ENCODE measurements at regions not wholly inside any gene's neighbourhood (a gene's known extent, or its start where the extent isn't known, plus 50 kb on each side); places are given as distances from the start of the nearest gene placed in this dataset.
"Not testable (repeated sequence)": the region's sequence is repeated elsewhere in the genome, so short reads cannot be mapped to it uniquely, and the experiment has no call there.

GRCh38 chr18:47669815-47670214 is 260.6 kb downstream of the SMAD2 start:
- no peak for DNase-seq

DNA sequence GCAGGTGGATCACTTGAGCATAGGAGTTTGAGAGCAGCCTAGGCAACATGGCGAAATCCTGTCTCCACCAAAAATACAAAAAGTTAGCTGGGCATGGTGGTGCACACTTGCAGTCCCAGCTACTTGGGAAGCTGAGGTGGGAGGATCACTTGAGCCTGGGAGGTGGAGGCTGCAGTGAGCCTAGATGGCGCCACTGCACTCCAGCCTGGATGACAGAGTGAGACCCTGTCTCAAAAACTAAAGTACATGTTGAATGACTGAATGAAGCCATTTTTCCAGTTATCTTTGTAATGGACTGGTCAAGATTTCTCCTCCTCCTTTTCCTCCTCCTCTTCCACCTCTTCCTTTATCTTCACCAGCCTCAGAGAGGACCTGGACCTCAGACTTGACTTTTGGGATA is 272.0 kb downstream of the SMAD2 start:
- no peak for DNase-seq

GRCh38 chr18:47654988-47655387 is 275.5 kb downstream of the SMAD2 start:
- no peak for DNase-seq

- DNase-seq: no peak
These were observed 285.6 kb downstream of the SMAD2 start for GRCh38 chr18:47644896-47645295.

DNA sequence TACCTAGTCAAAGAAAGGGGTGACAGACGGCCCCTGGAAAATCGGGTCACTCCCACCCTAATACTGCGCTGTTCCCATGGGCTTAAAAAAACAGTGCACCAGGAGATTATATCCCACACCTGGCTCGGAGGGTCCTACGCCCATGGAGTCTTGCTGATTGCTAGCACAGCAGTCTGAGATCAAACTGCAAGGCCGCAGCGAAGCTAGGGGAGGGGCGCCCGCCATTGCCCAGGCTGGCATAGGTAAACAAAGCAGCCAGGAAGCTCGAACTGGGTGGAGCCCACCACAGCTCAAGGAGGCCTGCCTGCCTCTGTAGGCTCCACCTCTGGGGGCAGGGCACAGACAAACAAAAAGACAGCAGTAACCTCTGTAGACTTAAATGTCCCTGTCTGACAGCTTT is 292.9 kb downstream of the SMAD2 start:
- DNase-seq: not testable (repeated sequence)

DNA sequence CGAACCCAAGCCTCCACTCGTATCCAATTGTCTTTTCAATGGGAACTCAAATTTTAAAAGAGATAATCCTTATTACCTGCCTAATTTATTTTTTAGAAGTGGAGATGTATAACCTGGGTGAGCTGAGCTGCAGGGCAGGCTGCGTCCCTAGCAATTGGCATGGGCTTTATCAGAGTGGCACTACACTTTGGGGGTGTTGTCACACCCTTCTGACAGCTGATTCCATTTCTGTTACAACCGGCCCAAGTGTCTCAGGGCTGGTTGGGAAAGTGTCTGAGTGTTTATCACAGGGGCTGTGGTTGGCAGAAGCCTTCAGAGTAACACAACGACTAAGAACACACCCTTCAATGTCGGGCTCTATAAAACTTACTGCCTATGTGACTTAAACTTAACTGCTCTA is 295.0 kb downstream of the SMAD2 start:
- DNase-seq: no peak

- no peak for DNase-seq
These were observed 297.4 kb downstream of the SMAD2 start for GRCh38 chr18:47632970-47633635.

DNA sequence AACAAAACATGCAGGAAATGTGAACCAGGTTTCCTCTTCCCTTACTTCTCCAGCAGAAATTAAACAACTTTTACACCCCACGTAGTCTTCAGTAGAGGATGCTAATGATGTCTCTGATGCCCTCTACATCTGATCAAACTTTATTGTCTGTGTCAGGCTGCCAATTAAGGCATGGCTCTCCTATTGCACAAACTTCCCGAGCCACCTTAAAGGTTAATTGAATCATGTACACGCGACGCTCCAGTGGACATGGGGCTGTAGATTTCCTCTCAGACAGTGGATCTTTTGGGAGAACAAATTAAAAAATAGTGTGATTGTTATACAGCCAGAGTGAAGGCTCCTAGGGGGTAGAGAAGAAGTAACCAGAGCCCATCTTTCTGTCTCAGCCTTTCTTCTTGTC is 301.6 kb downstream of the SMAD2 start:
- DNase-seq: no peak

- no peak for DNase-seq
These were observed 302.1 kb downstream of the SMAD2 start for GRCh38 chr18:47628240-47628781.

- DNase-seq: no peak
These were observed 303.4 kb downstream of the SMAD2 start for GRCh38 chr18:47627030-47627429.

GRCh38 chr18:47619771-47620448 is 310.5 kb downstream of the SMAD2 start:
- no peak for DNase-seq

DNA sequence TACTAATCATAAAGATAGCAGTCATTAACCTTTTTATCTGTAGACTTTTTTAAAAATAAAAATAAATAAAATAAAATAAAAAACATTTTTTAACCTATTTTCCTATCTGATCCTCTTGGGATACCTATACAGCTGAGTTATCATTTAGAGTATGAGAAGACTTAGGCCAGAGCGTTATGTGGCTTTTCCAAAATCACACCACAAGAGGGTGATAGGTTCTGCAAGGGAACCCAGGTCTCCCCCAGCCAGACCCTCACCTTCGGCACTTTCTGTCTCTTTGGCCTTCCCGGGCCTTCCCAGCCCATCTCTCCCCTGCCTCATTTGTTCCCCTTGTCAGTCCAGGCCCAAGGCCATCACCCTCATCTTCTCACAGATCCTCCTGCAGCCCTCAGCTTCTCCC is 311.7 kb downstream of the SMAD2 start:
- no peak for DNase-seq

GRCh38 chr18:47615043-47615442 is 315.4 kb downstream of the SMAD2 start:
- DNase-seq: no peak

DNA sequence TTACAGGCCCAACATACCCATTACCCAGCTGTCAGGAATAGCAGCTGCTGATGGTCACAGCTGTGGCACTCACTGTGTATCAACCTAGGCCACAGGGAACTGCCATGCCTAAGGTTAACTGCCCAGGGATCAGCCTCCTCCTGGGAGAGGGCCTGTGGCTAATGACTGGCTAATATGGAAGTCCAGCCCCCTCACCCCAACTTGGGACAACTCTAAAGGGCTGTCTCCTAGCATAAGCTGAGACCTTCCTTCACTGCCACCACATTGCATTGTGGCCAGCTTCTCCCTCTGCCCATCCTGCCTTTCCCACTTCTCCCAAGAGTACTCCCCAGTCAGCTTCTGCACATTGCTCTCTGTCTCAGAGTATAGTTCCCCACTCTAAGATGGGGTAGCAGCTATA is 316.5 kb downstream of the SMAD2 start:
- no peak for DNase-seq

- DNase-seq: no peak
These were observed 318.8 kb downstream of the SMAD2 start for GRCh38 chr18:47611649-47612048.

DNA sequence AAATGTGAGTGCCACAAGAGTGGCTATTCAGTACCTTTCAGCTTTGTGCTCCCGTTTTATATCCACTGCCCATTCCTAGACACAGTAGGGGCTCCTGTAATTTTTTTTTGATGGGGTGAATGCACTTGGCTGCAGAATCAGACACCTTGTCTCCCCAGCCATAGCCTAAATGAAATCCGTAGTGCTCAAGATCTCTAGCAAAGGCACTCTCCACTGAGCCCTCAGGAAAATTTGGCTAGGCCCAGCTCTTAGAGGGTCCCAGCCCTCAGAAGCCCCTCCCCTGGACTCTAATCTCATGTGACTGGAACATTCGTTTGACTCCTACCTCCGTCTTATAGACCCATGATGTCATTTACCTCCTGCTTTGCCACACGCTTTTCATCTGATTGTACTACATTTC is 323.9 kb downstream of the SMAD2 start:
- no peak for DNase-seq

GRCh38 chr18:47605093-47605492 is 325.4 kb downstream of the SMAD2 start:
- no peak for DNase-seq

- DNase-seq: no peak
These were observed 326.4 kb downstream of the SMAD2 start for GRCh38 chr18:47604021-47604420.

- DNase-seq: no peak
These were observed 327.3 kb downstream of the SMAD2 start for GRCh38 chr18:47603158-47603557.

GRCh38 chr18:47602273-47602897 is 328.1 kb downstream of the SMAD2 start:
- DNase-seq: no peak

GRCh38 chr18:47601581-47602272 is 328.7 kb downstream of the SMAD2 start:
- no peak for DNase-seq

- DNase-seq: no peak
These were observed 334.5 kb downstream of the SMAD2 start for GRCh38 chr18:47595831-47596501.

DNA sequence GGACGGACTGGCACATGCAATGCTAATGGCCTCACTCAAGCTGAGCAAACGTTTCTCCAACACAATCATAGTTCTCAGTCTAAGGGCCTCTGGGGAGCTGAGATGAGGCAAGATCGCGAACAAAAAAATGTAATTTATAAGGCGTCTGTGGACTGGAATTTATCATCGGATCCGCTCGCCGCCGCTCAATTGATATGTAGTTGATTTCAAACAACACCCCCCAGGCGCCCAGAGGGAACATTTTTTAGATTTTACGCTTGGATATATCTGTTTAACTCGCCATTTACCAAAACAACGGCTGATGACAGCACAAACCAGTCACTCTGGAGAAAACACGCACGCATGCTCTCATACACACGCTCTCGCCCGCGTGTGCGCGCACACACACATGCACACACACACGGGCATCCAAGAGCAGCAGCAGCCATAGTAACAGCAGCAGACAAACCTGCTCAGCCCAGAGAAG is 335.8 kb downstream of the SMAD2 start:
- no peak for DNase-seq
